SW 1271 (cell line): ENCODE measurements at regions not wholly inside any gene's neighbourhood (a gene's known extent, or its start where the extent isn't known, plus 50 kb on each side); places are given as distances from the start of the nearest gene placed in this dataset.

Experiments
- DNase-seq, 2 experiments: peaks; one replicate each; lab custom pipeline; 2025; lab: John Stamatoyannopoulos, UW

GRCh38 chr4:135605076-135605475, 1403.5 kb upstream of the PABPC4L start:
- DNase-seq: no peak

- no peak for DNase-seq
Observed at GRCh38 chr4:135604531-135604930, 1402.9 kb upstream of the PABPC4L start.

GRCh38 chr4:135601351-135601750, 1399.8 kb upstream of the PABPC4L start:
- DNase-seq: no peak

GRCh38 chr4:135598151-135598550, 1396.6 kb upstream of the PABPC4L start:
- DNase-seq: no peak

GRCh38 chr4:135594521-135594920, 1392.9 kb upstream of the PABPC4L start:
- no peak for DNase-seq

- no peak for DNase-seq
Observed at GRCh38 chr4:135575041-135575440, 1373.5 kb upstream of the PABPC4L start.

GRCh38 chr4:135573251-135573650, 1371.7 kb upstream of the PABPC4L start:
- DNase-seq: no peak

- DNase-seq: no peak
Observed at GRCh38 chr4:135564090-135564489, 1362.5 kb upstream of the PABPC4L start.

GRCh38 chr4:135553213-135553612, 1351.6 kb upstream of the PABPC4L start:
- no peak for DNase-seq

- DNase-seq: no peak
Observed at GRCh38 chr4:135552131-135552530, 1350.5 kb upstream of the PABPC4L start.

- DNase-seq: no peak
Observed at GRCh38 chr4:135548711-135549110, 1347.1 kb upstream of the PABPC4L start.

- DNase-seq: no peak
Observed at GRCh38 chr4:135545616-135546317, 1344.2 kb upstream of the PABPC4L start.

GRCh38 chr4:135538698-135539097, 1337.1 kb upstream of the PABPC4L start:
- DNase-seq: no peak

- no peak for DNase-seq
Observed at GRCh38 chr4:135533053-135533452, 1331.5 kb upstream of the PABPC4L start.

GRCh38 chr4:135532132-135532531, 1330.5 kb upstream of the PABPC4L start:
- DNase-seq: no peak

GRCh38 chr4:135515295-135515694, 1313.7 kb upstream of the PABPC4L start:
- DNase-seq: no peak

- no peak for DNase-seq
Observed at GRCh38 chr4:135510582-135510981, 1309.0 kb upstream of the PABPC4L start.

GRCh38 chr4:135508006-135508714, 1306.6 kb upstream of the PABPC4L start:
- peak; percentile 79 to 90 for DNase-seq

GRCh38 chr4:135497563-135498152, 1296.1 kb upstream of the PABPC4L start:
- DNase-seq: no peak

- DNase-seq: no peak
Observed at GRCh38 chr4:135492439-135492838, 1290.8 kb upstream of the PABPC4L start.

- DNase-seq: no peak
Observed at GRCh38 chr4:135485371-135485770, 1283.8 kb upstream of the PABPC4L start.

GRCh38 chr4:135476272-135476671, 1274.7 kb upstream of the PABPC4L start:
- DNase-seq: no peak

- DNase-seq: no peak
Observed at GRCh38 chr4:135464311-135464710, 1262.7 kb upstream of the PABPC4L start.
